ENCODE measurements at regions not wholly inside any gene's neighbourhood (a gene's known extent, or its start where the extent isn't known, plus 50 kb on each side); places are given as distances from the start of the nearest gene placed in this dataset.

DNA sequence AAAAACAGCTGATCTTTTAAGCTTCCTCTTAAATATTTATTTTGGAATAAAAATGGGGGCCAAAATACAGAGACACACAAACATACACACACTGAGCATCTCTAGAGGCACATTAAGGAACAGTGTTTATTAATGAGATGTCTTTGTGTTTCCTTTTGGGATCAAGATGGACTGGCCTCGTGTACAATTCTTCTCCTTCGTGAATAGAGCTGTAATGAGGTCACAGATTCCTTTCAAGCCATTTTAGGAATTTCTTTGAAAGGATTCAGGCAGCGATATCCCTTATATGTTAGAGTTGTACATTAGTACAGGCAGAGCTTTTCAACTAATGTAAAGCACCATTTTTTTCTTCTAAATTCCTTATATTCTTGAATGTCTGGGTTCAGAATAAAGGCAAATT, 295.7 kb downstream of the CHRM3 start:
- TF ChIP-seq, protein P1, sequence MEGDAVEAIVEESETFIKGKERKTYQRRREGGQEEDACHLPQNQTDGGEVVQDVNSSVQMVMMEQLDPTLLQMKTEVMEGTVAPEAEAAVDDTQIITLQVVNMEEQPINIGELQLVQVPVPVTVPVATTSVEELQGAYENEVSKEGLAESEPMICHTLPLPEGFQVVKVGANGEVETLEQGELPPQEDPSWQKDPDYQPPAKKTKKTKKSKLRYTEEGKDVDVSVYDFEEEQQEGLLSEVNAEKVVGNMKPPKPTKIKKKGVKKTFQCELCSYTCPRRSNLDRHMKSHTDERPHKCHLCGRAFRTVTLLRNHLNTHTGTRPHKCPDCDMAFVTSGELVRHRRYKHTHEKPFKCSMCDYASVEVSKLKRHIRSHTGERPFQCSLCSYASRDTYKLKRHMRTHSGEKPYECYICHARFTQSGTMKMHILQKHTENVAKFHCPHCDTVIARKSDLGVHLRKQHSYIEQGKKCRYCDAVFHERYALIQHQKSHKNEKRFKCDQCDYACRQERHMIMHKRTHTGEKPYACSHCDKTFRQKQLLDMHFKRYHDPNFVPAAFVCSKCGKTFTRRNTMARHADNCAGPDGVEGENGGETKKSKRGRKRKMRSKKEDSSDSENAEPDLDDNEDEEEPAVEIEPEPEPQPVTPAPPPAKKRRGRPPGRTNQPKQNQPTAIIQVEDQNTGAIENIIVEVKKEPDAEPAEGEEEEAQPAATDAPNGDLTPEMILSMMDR (IDR thresholded peaks at IDR 0.05) = no peak
- TF ChIP-seq POLR2A (IDR thresholded peaks at IDR 0.05) (no peak), POLR2AphosphoS5 (IDR thresholded peaks at IDR 0.05) (no peak), EP300 (IDR thresholded peaks at IDR 0.05) (no peak)
